ENCODE measurements at regions not wholly inside any gene's neighbourhood (a gene's known extent, or its start where the extent isn't known, plus 50 kb on each side); places are given as distances from the start of the nearest gene placed in this dataset.

DNA sequence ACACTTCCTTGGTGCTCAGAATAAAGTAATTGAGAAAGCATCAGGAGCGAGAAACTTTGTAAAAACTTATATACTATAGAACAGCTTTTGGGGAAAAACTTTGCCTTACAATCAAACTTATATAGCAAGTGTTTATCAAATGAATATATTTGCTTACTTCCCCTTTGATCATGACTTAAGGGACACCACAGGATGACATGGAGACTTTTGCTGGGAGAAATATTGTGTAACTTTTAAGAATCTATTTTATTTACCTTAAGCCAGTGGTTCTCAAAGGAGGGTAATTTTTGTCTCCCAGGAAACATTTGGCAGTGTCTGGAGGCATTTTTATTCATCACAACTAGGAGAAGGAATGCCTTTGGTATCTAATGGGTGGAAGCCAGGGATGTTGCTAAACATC is 173.8 kb upstream of the HABP2 start:
- Histone ChIP-seq H3K9ac (ENCODE audit: low read length) (no peak overlapping the region), H4K20me1 (ENCODE audit: insufficient read depth, low read length) (no peaks in the 10 kb centered on the region), H3K4me2 (ENCODE audit: low read depth, low read length) (no peak overlapping the region), H3K4me1 (ENCODE audit: low read length) (peaks cover 18% of the 10 kb centered on the region), H3K36me3 (replicated peaks; ENCODE audit: insufficient read depth, low read length) (no peaks in the 10 kb centered on the region), H3F3A (ENCODE audit: insufficient read depth, low read length) (peaks cover 6% of the 10 kb centered on the region; the same call in 1 of the 2 replicates), H3K9me2 (replicated peaks; ENCODE audit: insufficient read depth, low read length) (no peaks in the 10 kb centered on the region), H3K27me3 (replicated peaks; ENCODE audit: insufficient read depth, low read length) (peaks cover 16% of the 10 kb centered on the region), H2AFZ (ENCODE audit: low read length) (no peak overlapping the region), H3K9me3 (replicated peaks; ENCODE audit: insufficient read depth, low read length) (no peaks in the 10 kb centered on the region), H3K79me2 (ENCODE audit: low read length) (no peaks in the 10 kb centered on the region), H3K4me3 (ENCODE audit: low read length) (no peak overlapping the region), H3K27ac (ENCODE audit: low read length) (no peak overlapping the region)
- TF ChIP-seq, protein P1, sequence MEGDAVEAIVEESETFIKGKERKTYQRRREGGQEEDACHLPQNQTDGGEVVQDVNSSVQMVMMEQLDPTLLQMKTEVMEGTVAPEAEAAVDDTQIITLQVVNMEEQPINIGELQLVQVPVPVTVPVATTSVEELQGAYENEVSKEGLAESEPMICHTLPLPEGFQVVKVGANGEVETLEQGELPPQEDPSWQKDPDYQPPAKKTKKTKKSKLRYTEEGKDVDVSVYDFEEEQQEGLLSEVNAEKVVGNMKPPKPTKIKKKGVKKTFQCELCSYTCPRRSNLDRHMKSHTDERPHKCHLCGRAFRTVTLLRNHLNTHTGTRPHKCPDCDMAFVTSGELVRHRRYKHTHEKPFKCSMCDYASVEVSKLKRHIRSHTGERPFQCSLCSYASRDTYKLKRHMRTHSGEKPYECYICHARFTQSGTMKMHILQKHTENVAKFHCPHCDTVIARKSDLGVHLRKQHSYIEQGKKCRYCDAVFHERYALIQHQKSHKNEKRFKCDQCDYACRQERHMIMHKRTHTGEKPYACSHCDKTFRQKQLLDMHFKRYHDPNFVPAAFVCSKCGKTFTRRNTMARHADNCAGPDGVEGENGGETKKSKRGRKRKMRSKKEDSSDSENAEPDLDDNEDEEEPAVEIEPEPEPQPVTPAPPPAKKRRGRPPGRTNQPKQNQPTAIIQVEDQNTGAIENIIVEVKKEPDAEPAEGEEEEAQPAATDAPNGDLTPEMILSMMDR (IDR thresholded peaks at IDR 0.05; ENCODE audit: low read length), result no peak
- no peak for TF ChIP-seq EZH2phosphoT487 (IDR thresholded peaks at IDR 0.05; ENCODE audit: low read length)
- TF ChIP-seq EZH2 (optimal IDR thresholded peaks at IDR 0.05; ENCODE audit: low read depth, low read length), result no peak
- no peak for DNase-seq

GRCh38 chr10:113381416-113381815 is 171.4 kb upstream of the HABP2 start:
- Histone ChIP-seq H3K4me3 (ENCODE audit: low read length) (peak overlapping the region; percentile 39; the same call in 1 of the 2 replicates), H4K20me1 (ENCODE audit: insufficient read depth, low read length) (no peaks in the 10 kb centered on the region), H3K79me2 (ENCODE audit: low read length) (no peaks in the 10 kb centered on the region), H2AFZ (ENCODE audit: low read length) (no peak overlapping the region), H3K36me3 (replicated peaks; ENCODE audit: insufficient read depth, low read length) (no peaks in the 10 kb centered on the region), H3K4me1 (ENCODE audit: low read length) (peaks cover 29% of the 10 kb centered on the region), H3K27me3 (replicated peaks; ENCODE audit: insufficient read depth, low read length) (peaks cover 20% of the 10 kb centered on the region), H3K9me2 (replicated peaks; ENCODE audit: insufficient read depth, low read length) (no peaks in the 10 kb centered on the region), H3K4me2 (ENCODE audit: low read depth, low read length) (peak overlapping the region; percentile 61), H3F3A (ENCODE audit: insufficient read depth, low read length) (peaks cover 11% of the 10 kb centered on the region), H3K9me3 (replicated peaks; ENCODE audit: insufficient read depth, low read length) (no peaks in the 10 kb centered on the region), H3K9ac (ENCODE audit: low read length) (no peak overlapping the region), H3K27ac (ENCODE audit: low read length) (no peak overlapping the region)
- no peak for TF ChIP-seq EZH2phosphoT487 (IDR thresholded peaks at IDR 0.05; ENCODE audit: low read length)
- TF ChIP-seq EZH2 (optimal IDR thresholded peaks at IDR 0.05; ENCODE audit: low read depth, low read length), result no peak
- TF ChIP-seq, protein P1 (IDR thresholded peaks at IDR 0.05; ENCODE audit: low read length), result no peak
- DNase-seq, result no peak

DNA sequence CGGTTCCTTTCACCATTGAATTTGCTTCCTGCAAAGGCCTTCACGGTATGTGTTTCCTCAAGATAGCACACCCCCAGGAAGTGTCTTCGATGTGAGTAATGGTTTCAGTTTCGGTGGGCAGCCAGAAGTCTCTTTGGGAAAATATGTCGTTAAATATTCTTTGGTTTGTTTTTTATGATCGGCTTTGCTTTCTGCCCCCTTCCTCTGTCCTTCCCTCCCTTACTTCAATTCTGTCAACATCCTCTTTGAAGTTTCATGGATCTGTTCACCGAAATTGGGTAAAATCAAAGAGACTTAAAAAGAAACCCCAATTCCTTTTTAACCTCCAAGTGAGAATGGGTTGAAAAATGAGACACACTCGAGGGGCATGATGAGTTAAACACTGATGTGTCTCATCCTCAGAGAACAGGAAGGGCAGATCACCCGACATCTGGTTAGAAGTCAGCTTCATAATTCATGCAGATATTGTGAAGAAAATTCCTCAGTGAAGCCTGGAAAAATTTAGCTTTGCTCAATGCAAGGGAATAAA is 170.8 kb upstream of the HABP2 start:
- no peak overlapping the region; the same call in 1 of the 2 replicates for H3K27ac ChIP-seq (ENCODE audit: low read length)
- H4K20me1 ChIP-seq (ENCODE audit: insufficient read depth, low read length), result no peaks in the 10 kb centered on the region
- H3K9me3 ChIP-seq (replicated peaks; ENCODE audit: insufficient read depth, low read length), result no peaks in the 10 kb centered on the region
- no peaks in the 10 kb centered on the region for H3K79me2 ChIP-seq (ENCODE audit: low read length)
- peaks cover 29% of the 10 kb centered on the region for H3K4me1 ChIP-seq (ENCODE audit: low read length)
- peaks cover 11% of the 10 kb centered on the region for H3F3A ChIP-seq (ENCODE audit: insufficient read depth, low read length)
- TF ChIP-seq EZH2 (optimal IDR thresholded peaks at IDR 0.05; ENCODE audit: low read depth, low read length) (no peak), EZH2phosphoT487 (IDR thresholded peaks at IDR 0.05; ENCODE audit: low read length) (no peak)
- TF ChIP-seq, protein P1 (IDR thresholded peaks at IDR 0.05; ENCODE audit: low read length), result no peak
- no peaks in the 10 kb centered on the region for H3K36me3 ChIP-seq (replicated peaks; ENCODE audit: insufficient read depth, low read length)
- peak; percentile 84 for DNase-seq
- peaks cover 20% of the 10 kb centered on the region for H3K27me3 ChIP-seq (replicated peaks; ENCODE audit: insufficient read depth, low read length)
- H3K4me3 ChIP-seq (ENCODE audit: low read length), result peak overlapping the region; percentile 39
- no peak overlapping the region for H3K9ac ChIP-seq (ENCODE audit: low read length)
- H3K9me2 ChIP-seq (replicated peaks; ENCODE audit: insufficient read depth, low read length), result no peaks in the 10 kb centered on the region
- 0 out of 2 replicates have a peak overlapping the region, but pooled peaks have one; percentile 5 for H2AFZ ChIP-seq (ENCODE audit: low read length)
- peak overlapping the region; percentile 61 for H3K4me2 ChIP-seq (ENCODE audit: low read depth, low read length)

All from MM.1S (cell line).